Spinal cord (tissue), 9 donors: ENCODE measurements at regions not wholly inside any gene's neighbourhood (a gene's known extent, or its start where the extent isn't known, plus 50 kb on each side); places are given as distances from the start of the nearest gene placed in this dataset.

Experiments used
- DNase-seq, 6 donors: peaks; one replicate each; pipeline versions ENCODE4 v3.0.0 to v3.0.0-alpha.2; 2013 to 2015; ENCODE audit warnings: low spot score in 6 of 6, low read depth in 4 of 6
- H3K27ac ChIP-seq: one replicate; pipeline ENCODE4 v1.5.1; 2013; ENCODE audit warnings: low read depth, low read length, control low read depth
- H3K27me3 ChIP-seq: one replicate; pipeline ENCODE4 v1.6.1; 2013; ENCODE audit warnings: low read length; ENCODE audit not compliant: control insufficient read depth, insufficient read depth
- H3K36me3 ChIP-seq: one replicate; pipeline ENCODE4 v1.6.1; 2013; ENCODE audit warnings: low read length; ENCODE audit not compliant: control insufficient read depth, insufficient read depth
- H3K4me1 ChIP-seq: one replicate; pipeline ENCODE4 v1.6.1; 2013; ENCODE audit warnings: low read length; ENCODE audit not compliant: control insufficient read depth, insufficient read depth
- H3K4me3 ChIP-seq: one replicate; pipeline ENCODE4 v1.5.1; 2013; ENCODE audit warnings: low read depth, low read length, control low read depth
- H3K9me3 ChIP-seq: one replicate; pipeline ENCODE4 v1.6.1; 2013; ENCODE audit warnings: low read length; ENCODE audit not compliant: control insufficient read depth, insufficient read depth
- WGBS: methylation state at CpG from one replicate; pipeline ENCODE4 v1.1.5; 2013; ENCODE audit warnings: missing lambda C conversion rate; ENCODE audit not compliant: insufficient coverage; 5-methylcytosine and 5-hydroxymethylcytosine counted together
- donor health status: healthy.

- H3K9me3 ChIP-seq, result no peaks in the 10 kb centered on the region
- no peak overlapping the region for H3K27ac ChIP-seq
- no peaks in the 10 kb centered on the region for H3K27me3 ChIP-seq
- whole genome bisulfite sequencing, result 25% methylated on average over 5 of the region's 6 CpGs
- no peaks in the 10 kb centered on the region for H3K4me1 ChIP-seq
- no peaks in the 10 kb centered on the region for H3K36me3 ChIP-seq
- DNase-seq, result peak in 2 of 6 donors; percentile 44 to 55
- no peak overlapping the region for H3K4me3 ChIP-seq
Observed at GRCh38 chr5:77912721-77913120, 136.6 kb upstream of the TBCA start.

GRCh38 chr5:77910602-77911188 lies 134.6 kb upstream of the TBCA start:
- Histone ChIP-seq H3K27me3 (no peaks in the 10 kb centered on the region), H3K4me1 (no peaks in the 10 kb centered on the region), H3K27ac (no peak overlapping the region), H3K36me3 (no peaks in the 10 kb centered on the region), H3K4me3 (no peak overlapping the region), H3K9me3 (no peaks in the 10 kb centered on the region)
- DNase-seq, result no peak

- no CpG with 5 or more reads among the region's 2 CpGs for WGBS
- H3K27ac ChIP-seq, result no peak overlapping the region
- H3K27me3 ChIP-seq, result no peaks in the 10 kb centered on the region
Observed at GRCh38 chr5:77909237-77909636, 133.1 kb upstream of the TBCA start.

GRCh38 chr5:77908787-77909186 lies 132.6 kb upstream of the TBCA start:
- WGBS, result 75% methylated on average over 2 of the region's 3 CpGs
- no peak for DNase-seq

More at GRCh38 chr5:77909237-77909636, 133.1 kb upstream of the TBCA start:
- no peak overlapping the region for H3K4me3 ChIP-seq
- no peaks in the 10 kb centered on the region for H3K9me3 ChIP-seq
- no peak for DNase-seq
- no peaks in the 10 kb centered on the region for H3K4me1 ChIP-seq
- H3K36me3 ChIP-seq, result no peaks in the 10 kb centered on the region

GRCh38 chr5:77907786-77908185 lies 131.6 kb upstream of the TBCA start:
- Histone ChIP-seq H3K36me3 (no peaks in the 10 kb centered on the region), H3K4me1 (no peaks in the 10 kb centered on the region), H3K27me3 (no peaks in the 10 kb centered on the region), H3K9me3 (no peaks in the 10 kb centered on the region), H3K4me3 (no peak overlapping the region), H3K27ac (no peak overlapping the region)
- no CpG with 5 or more reads among the region's 2 CpGs for WGBS
- DNase-seq, result no peak

More at GRCh38 chr5:77908787-77909186, 132.6 kb upstream of the TBCA start:
- Histone ChIP-seq H3K27ac (no peak overlapping the region), H3K36me3 (no peaks in the 10 kb centered on the region), H3K4me1 (no peaks in the 10 kb centered on the region), H3K9me3 (no peaks in the 10 kb centered on the region), H3K4me3 (no peak overlapping the region), H3K27me3 (no peaks in the 10 kb centered on the region)

- H3K36me3 ChIP-seq, result no peaks in the 10 kb centered on the region
- H3K4me1 ChIP-seq, result no peaks in the 10 kb centered on the region
- no peaks in the 10 kb centered on the region for H3K27me3 ChIP-seq
- no peak for DNase-seq
- H3K27ac ChIP-seq, result no peak overlapping the region
- H3K9me3 ChIP-seq, result no peaks in the 10 kb centered on the region
- WGBS, result 92% methylated on average over 2 of the region's 8 CpGs
- H3K4me3 ChIP-seq, result no peak overlapping the region
Observed at GRCh38 chr5:77906806-77907205, 130.7 kb upstream of the TBCA start.

GRCh38 chr5:77904362-77904761 lies 128.2 kb upstream of the TBCA start:
- no peak for DNase-seq
- 43% methylated on average over 2 of the region's 3 CpGs for WGBS
- no peaks in the 10 kb centered on the region for H3K36me3 ChIP-seq
- no peaks in the 10 kb centered on the region for H3K9me3 ChIP-seq
- H3K27me3 ChIP-seq, result no peaks in the 10 kb centered on the region
- no peak overlapping the region for H3K4me3 ChIP-seq
- H3K27ac ChIP-seq, result no peak overlapping the region
- no peaks in the 10 kb centered on the region for H3K4me1 ChIP-seq

GRCh38 chr5:77900691-77901090 lies 124.6 kb upstream of the TBCA start:
- WGBS, result no CpG with 5 or more reads among the region's 3 CpGs
- Histone ChIP-seq H3K4me1 (no peaks in the 10 kb centered on the region), H3K27ac (no peak overlapping the region), H3K4me3 (no peak overlapping the region), H3K9me3 (no peaks in the 10 kb centered on the region), H3K27me3 (no peaks in the 10 kb centered on the region), H3K36me3 (no peaks in the 10 kb centered on the region)
- peak in 1 of 6 donors; percentile 8 for DNase-seq

- peak in 1 of 6 donors; percentile 36 for DNase-seq
- WGBS, result no CpG with 5 or more reads among the region's 2 CpGs
Observed at GRCh38 chr5:77898385-77898784, 122.2 kb upstream of the TBCA start.

GRCh38 chr5:77896338-77896737 lies 120.2 kb upstream of the TBCA start:
- no CpG with 5 or more reads among the region's 3 CpGs for WGBS
- DNase-seq, result no peak
- H3K4me1 ChIP-seq, result no peaks in the 10 kb centered on the region
- no peaks in the 10 kb centered on the region for H3K9me3 ChIP-seq
- H3K36me3 ChIP-seq, result no peaks in the 10 kb centered on the region
- peaks cover 2% of the 10 kb centered on the region for H3K27me3 ChIP-seq
- H3K4me3 ChIP-seq, result no peak overlapping the region
- H3K27ac ChIP-seq, result no peak overlapping the region

More at GRCh38 chr5:77898385-77898784, 122.2 kb upstream of the TBCA start:
- no peaks in the 10 kb centered on the region for H3K4me1 ChIP-seq
- H3K27ac ChIP-seq, result no peak overlapping the region
- no peaks in the 10 kb centered on the region for H3K27me3 ChIP-seq
- no peaks in the 10 kb centered on the region for H3K36me3 ChIP-seq
- H3K9me3 ChIP-seq, result no peaks in the 10 kb centered on the region
- H3K4me3 ChIP-seq, result no peak overlapping the region
